Skin of body (tissue), 1 donor: ENCODE measurements at regions not wholly inside any gene's neighbourhood (a gene's known extent, or its start where the extent isn't known, plus 50 kb on each side); places are given as distances from the start of the nearest gene placed in this dataset.

Experiments used
- DNase-seq: peaks from one replicate; lab custom pipeline; 2025; lab: John Stamatoyannopoulos, UW

GRCh38 chr12:18899162-18899561, 161.2 kb downstream of the CAPZA3 start:
- DNase-seq: no peak

- no peak for DNase-seq
Measured at GRCh38 chr12:18899678-18900317, 161.9 kb downstream of the CAPZA3 start.

- DNase-seq: no peak
Measured at GRCh38 chr12:18905134-18905533, 167.2 kb downstream of the CAPZA3 start.

- DNase-seq: no peak
Measured at GRCh38 chr12:18906395-18906794, 168.5 kb downstream of the CAPZA3 start.

- no peak for DNase-seq
Measured at GRCh38 chr12:18907127-18907526, 169.2 kb downstream of the CAPZA3 start.

- no peak for DNase-seq
Measured at GRCh38 chr12:18907728-18908127, 169.8 kb downstream of the CAPZA3 start.

GRCh38 chr12:18908191-18908590, 170.3 kb downstream of the CAPZA3 start:
- DNase-seq: no peak

- no peak for DNase-seq
Measured at GRCh38 chr12:18919871-18920511, 182.1 kb downstream of the CAPZA3 start.

- no peak for DNase-seq
Measured at GRCh38 chr12:18922851-18923250, 184.9 kb downstream of the CAPZA3 start.

GRCh38 chr12:18923721-18924120, 185.8 kb downstream of the CAPZA3 start:
- DNase-seq: no peak

GRCh38 chr12:18926188-18926587, 188.3 kb downstream of the CAPZA3 start:
- DNase-seq: no peak

- DNase-seq: peak; percentile 36
Measured at GRCh38 chr12:18932211-18932610, 194.3 kb downstream of the CAPZA3 start.

GRCh38 chr12:18932715-18933114, 194.8 kb downstream of the CAPZA3 start:
- DNase-seq: no peak

- no peak for DNase-seq
Measured at GRCh38 chr12:18935371-18935965, 194.1 kb upstream of the PLEKHA5 start.

GRCh38 chr12:18939051-18939450, 190.5 kb upstream of the PLEKHA5 start:
- no peak for DNase-seq

GRCh38 chr12:18942669-18943068, 186.9 kb upstream of the PLEKHA5 start:
- DNase-seq: no peak

- DNase-seq: no peak
Measured at GRCh38 chr12:18943200-18943599, 186.3 kb upstream of the PLEKHA5 start.

- no peak for DNase-seq
Measured at GRCh38 chr12:18946106-18946505, 183.4 kb upstream of the PLEKHA5 start.

- no peak for DNase-seq
Measured at GRCh38 chr12:18951218-18951617, 178.3 kb upstream of the PLEKHA5 start.

GRCh38 chr12:18953505-18953904, 176.0 kb upstream of the PLEKHA5 start:
- no peak for DNase-seq

- DNase-seq: no peak
Measured at GRCh38 chr12:18955594-18955993, 173.9 kb upstream of the PLEKHA5 start.

- no peak for DNase-seq
Measured at GRCh38 chr12:18965203-18965602, 164.3 kb upstream of the PLEKHA5 start.

- DNase-seq: no peak
Measured at GRCh38 chr12:18966954-18967353, 162.6 kb upstream of the PLEKHA5 start.
